ENCODE measurements at regions not wholly inside any gene's neighbourhood (a gene's known extent, or its start where the extent isn't known, plus 50 kb on each side); places are given as distances from the start of the nearest gene placed in this dataset.

GRCh38 chr7:159207393-159207792 lies 62.7 kb upstream of the VIPR2 start:
- H3K9me3 ChIP-seq (ENCODE audit: low read length), result no peaks in the 10 kb centered on the region
- in situ Hi-C loops (cut with HindIII; ENCODE audit: extremely low pct_ligation_motif_present, low pct_unique_long_range_greater_than_20kb), result no loop called here
- intact Hi-C loops (cut with micrococcal nuclease; ENCODE audit: unreplicated experiment), result no loop called here
- H3K4me2 ChIP-seq (ENCODE audit: low read depth, low read length), result no peak overlapping the region
- WGBS (ENCODE audit: low lambda C conversion rate), result 11% methylated on average over 5 of the region's 5 CpGs
- POLR2A ChIA-PET, result no interaction called here
- DNase-seq (ENCODE audit: low spot score), result no peak
- no peaks in the 10 kb centered on the region for H3K36me3 ChIP-seq (replicated peaks in 1 of 2; ENCODE audit: control insufficient read depth in 1 of 2, insufficient read depth in 2 of 2, low read length in 2 of 2)
- no peak overlapping the region for H2AFZ ChIP-seq (ENCODE audit: low read length)
- TF ChIP-seq ELF3 (CRISPR knock-in tag; IDR thresholded peaks at IDR 0.05), result no peak
- no peak for TF ChIP-seq PHB2 (IDR thresholded peaks at IDR 0.05; ENCODE audit: partially characterized antibody)
- TF ChIP-seq FOXO1 (CRISPR knock-in tag; IDR thresholded peaks at IDR 0.05), result no peak
- no peak overlapping the region for H3K27ac ChIP-seq (ENCODE audit: extremely low read length, insufficient read depth, low read length)
- CTCF ChIA-PET (ENCODE audit: low intra/inter-chr PET ratio, low total read pairs), result no interaction called here
- H3K9ac ChIP-seq (ENCODE audit: insufficient read depth, low read depth, low read length), result no peak overlapping the region
- FAIRE-seq, result no peak
- H3K4me1 ChIP-seq (ENCODE audit: insufficient read depth, low read length), result no peaks in the 10 kb centered on the region
- no peaks in the 10 kb centered on the region for H4K20me1 ChIP-seq (ENCODE audit: insufficient read depth, low read length)
- H3K79me2 ChIP-seq (ENCODE audit: insufficient read depth, low read length), result no peaks in the 10 kb centered on the region
- ATAC-seq, result no peak
- H3K4me3 ChIP-seq (replicated peaks in 1 of 3; ENCODE audit: insufficient read depth in 1 of 3, low read depth in 2 of 3, low read length in 3 of 3), result no peak overlapping the region
- BruUV-seq (replicated peaks), result no TSS peak
- peaks cover 0 to 24% of the 10 kb centered on the region in 2 experiments; a peak in 2 of 5 replicates for H3K27me3 ChIP-seq (ENCODE audit: control insufficient read depth in 1 of 2, insufficient read depth in 2 of 2, low read length in 2 of 2)

GRCh38 chr7:159205833-159206232 lies 61.2 kb upstream of the VIPR2 start:
- no peak for DNase-seq (ENCODE audit: low spot score)
- ATAC-seq, result no peak
- no peak overlapping the region for H3K4me2 ChIP-seq (ENCODE audit: low read depth, low read length)
- CTCF ChIA-PET (ENCODE audit: low intra/inter-chr PET ratio, low total read pairs), result no interaction called here
- no peaks in the 10 kb centered on the region for H3K79me2 ChIP-seq (ENCODE audit: insufficient read depth, low read length)
- H2AFZ ChIP-seq (ENCODE audit: low read length), result no peak overlapping the region
- BruUV-seq (replicated peaks), result no TSS peak
- no peak overlapping the region for H3K9ac ChIP-seq (ENCODE audit: insufficient read depth, low read depth, low read length)
- H3K4me3 ChIP-seq (replicated peaks in 1 of 3; ENCODE audit: insufficient read depth in 1 of 3, low read depth in 2 of 3, low read length in 3 of 3), result no peak overlapping the region
- WGBS (ENCODE audit: low lambda C conversion rate), result 2% methylated on average over 5 of the region's 5 CpGs
- H3K27me3 ChIP-seq (ENCODE audit: control insufficient read depth in 1 of 2, insufficient read depth in 2 of 2, low read length in 2 of 2), result peaks cover 0 to 19% of the 10 kb centered on the region in 2 experiments; a peak in 2 of 5 replicates
- no peak overlapping the region for H3K27ac ChIP-seq (ENCODE audit: extremely low read length, insufficient read depth, low read length)
- no peaks in the 10 kb centered on the region for H3K36me3 ChIP-seq (replicated peaks in 1 of 2; ENCODE audit: control insufficient read depth in 1 of 2, insufficient read depth in 2 of 2, low read length in 2 of 2)
- POLR2A ChIA-PET, result no interaction called here
- H4K20me1 ChIP-seq (ENCODE audit: insufficient read depth, low read length), result no peaks in the 10 kb centered on the region
- no peaks in the 10 kb centered on the region for H3K9me3 ChIP-seq (ENCODE audit: low read length)
- intact Hi-C loops (cut with micrococcal nuclease; ENCODE audit: unreplicated experiment) (no loop called here), in situ Hi-C loops (cut with HindIII; ENCODE audit: extremely low pct_ligation_motif_present, low pct_unique_long_range_greater_than_20kb) (no loop called here)
- TF ChIP-seq POLR2AphosphoS2 (IDR thresholded peaks at IDR 0.05; ENCODE audit: low read depth, low read length) (no peak), ZNF569 (CRISPR knock-in tag; IDR thresholded peaks at IDR 0.05; ENCODE audit: borderline replicate concordance) (no peak), ZNF75D (CRISPR knock-in tag; IDR thresholded peaks at IDR 0.05; ENCODE audit: borderline replicate concordance) (no peak), CEBPZ (IDR thresholded peaks at IDR 0.05; ENCODE audit: low read length) (no peak), SIX1 (CRISPR knock-in tag; IDR thresholded peaks at IDR 0.05; ENCODE audit: borderline replicate concordance) (no peak), IRF9 (CRISPR knock-in tag; IDR thresholded peaks at IDR 0.05; ENCODE audit: borderline replicate concordance) (no peak), HMG20B (CRISPR knock-in tag; conservative IDR thresholded peaks at IDR 0.05) (no peak), SCMH1 (CRISPR knock-in tag; IDR thresholded peaks at IDR 0.05; ENCODE audit: borderline replicate concordance) (no peak), POLR2A (IDR thresholded peaks at IDR 0.05; ENCODE audit: insufficient read depth in 1 of 2, low read depth in 2 of 2, low read length in 2 of 2) (no peak), ZNF513 (CRISPR knock-in tag; conservative IDR thresholded peaks at IDR 0.05) (no peak), ZNF3 (CRISPR knock-in tag; IDR thresholded peaks at IDR 0.05) (no peak)
- no peaks in the 10 kb centered on the region for H3K4me1 ChIP-seq (ENCODE audit: insufficient read depth, low read length)
- no peak for FAIRE-seq
